Activated CD4-positive, alpha-beta T cell treated with anti-CD3 and anti-CD28 coated beads for 1 hour (primary cell): ENCODE measurements at regions not wholly inside any gene's neighbourhood (a gene's known extent, or its start where the extent isn't known, plus 50 kb on each side); places are given as distances from the start of the nearest gene placed in this dataset.
"Not testable (repeated sequence)": the region's sequence is repeated elsewhere in the genome, so short reads cannot be mapped to it uniquely, and the experiment has no call there.

ENCODE experiments used
- DNase-seq: peaks from one replicate; pipeline ENCODE4 v3.0.0-alpha.2; 2020

GRCh38 chr15:75100679-75101078, 77.3 kb downstream of the PPCDC start:
- no peak for DNase-seq

- DNase-seq = no peak
Measured at GRCh38 chr15:75104804-75105557, 81.6 kb downstream of the PPCDC start.

- DNase-seq = no peak
Measured at GRCh38 chr15:75107516-75107907, 84.1 kb downstream of the PPCDC start.

GRCh38 chr15:75107908-75108838, 84.8 kb downstream of the PPCDC start:
- DNase-seq = peak; percentile 15

GRCh38 chr15:75109021-75109735, 85.8 kb downstream of the PPCDC start:
- DNase-seq = no peak

- no peak for DNase-seq
Measured at GRCh38 chr15:75109736-75110130, 86.3 kb downstream of the PPCDC start.

- no peak for DNase-seq
Measured at GRCh38 chr15:75112278-75112847, 89.0 kb downstream of the PPCDC start.

GRCh38 chr15:75112848-75113492, 88.7 kb upstream of the C15orf39 start:
- DNase-seq = no peak

GRCh38 chr15:75114327-75114726, 87.4 kb upstream of the C15orf39 start:
- no peak for DNase-seq

GRCh38 chr15:75114796-75115195, 86.9 kb upstream of the C15orf39 start:
- DNase-seq = no peak

GRCh38 chr15:75115411-75115913, 86.2 kb upstream of the C15orf39 start:
- not testable (repeated sequence) for DNase-seq

- DNase-seq = not testable (repeated sequence)
Measured at GRCh38 chr15:75116143-75116542, 85.5 kb upstream of the C15orf39 start.

- DNase-seq = no peak
Measured at GRCh38 chr15:75117993-75118392, 83.7 kb upstream of the C15orf39 start.

- not testable (repeated sequence) for DNase-seq
Measured at GRCh38 chr15:75119312-75119711, 82.4 kb upstream of the C15orf39 start.

GRCh38 chr15:75121491-75121890, 80.2 kb upstream of the C15orf39 start:
- DNase-seq = no peak

- no peak for DNase-seq
Measured at GRCh38 chr15:75123395-75123794, 78.3 kb upstream of the C15orf39 start.

- not testable (repeated sequence) for DNase-seq
Measured at GRCh38 chr15:75124278-75124677, 77.4 kb upstream of the C15orf39 start.

- no peak for DNase-seq
Measured at GRCh38 chr15:75125935-75126334, 75.7 kb upstream of the C15orf39 start.

GRCh38 chr15:75126864-75127580, 74.7 kb upstream of the C15orf39 start:
- DNase-seq = no peak

GRCh38 chr15:75129788-75130187, 71.9 kb upstream of the C15orf39 start:
- no peak for DNase-seq

GRCh38 chr15:75131269-75131643, 70.4 kb upstream of the C15orf39 start:
- DNase-seq = no peak

GRCh38 chr15:75134748-75135147, 66.9 kb upstream of the C15orf39 start:
- DNase-seq = no peak
